NCI-H748 (cell line): ENCODE measurements at regions not wholly inside any gene's neighbourhood (a gene's known extent, or its start where the extent isn't known, plus 50 kb on each side); places are given as distances from the start of the nearest gene placed in this dataset.

ENCODE experiments used
- DNase-seq: peaks from one replicate; lab custom pipeline; 2025; ENCODE audit not compliant: unreplicated experiment; lab: John Stamatoyannopoulos, UW

- DNase-seq: no peak
Measured at GRCh38 chr6:170086639-170087420, 204.0 kb downstream of the DLL1 start.

- DNase-seq: no peak
Measured at GRCh38 chr6:170085475-170086401, 205.1 kb downstream of the DLL1 start.

GRCh38 chr6:170084166-170084730, 206.6 kb downstream of the DLL1 start:
- DNase-seq: no peak

- peak; percentile 26 for DNase-seq
Measured at GRCh38 chr6:170083236-170084051, 207.4 kb downstream of the DLL1 start.

GRCh38 chr6:170082531-170083187, 208.2 kb downstream of the DLL1 start:
- no peak for DNase-seq

GRCh38 chr6:170082067-170082466, 208.8 kb downstream of the DLL1 start:
- no peak for DNase-seq

- no peak for DNase-seq
Measured at GRCh38 chr6:170081556-170081955, 209.3 kb downstream of the DLL1 start.

GRCh38 chr6:170080828-170081371, 210.0 kb downstream of the DLL1 start:
- peak; percentile 96 for DNase-seq

GRCh38 chr6:170080169-170080827, 210.6 kb downstream of the DLL1 start:
- no peak for DNase-seq

- DNase-seq: no peak
Measured at GRCh38 chr6:170076466-170077165, 214.3 kb downstream of the DLL1 start.

- no peak for DNase-seq
Measured at GRCh38 chr6:170075659-170076223, 215.1 kb downstream of the DLL1 start.

GRCh38 chr6:170074907-170075306, 216.0 kb downstream of the DLL1 start:
- DNase-seq: no peak

- DNase-seq: no peak
Measured at GRCh38 chr6:170074435-170074834, 216.4 kb downstream of the DLL1 start.

- DNase-seq: no peak
Measured at GRCh38 chr6:170073846-170074245, 217.0 kb downstream of the DLL1 start.

GRCh38 chr6:170072246-170072645, 218.6 kb downstream of the DLL1 start:
- DNase-seq: no peak

GRCh38 chr6:170069611-170070010, 221.3 kb downstream of the DLL1 start:
- DNase-seq: no peak

- DNase-seq: no peak
Measured at GRCh38 chr6:170068496-170068895, 222.4 kb downstream of the DLL1 start.

GRCh38 chr6:170067923-170068360, 222.9 kb downstream of the DLL1 start:
- DNase-seq: no peak
